GM12873 (cell line): ENCODE measurements at regions not wholly inside any gene's neighbourhood (a gene's known extent, or its start where the extent isn't known, plus 50 kb on each side); places are given as distances from the start of the nearest gene placed in this dataset.

Source experiments
- TF ChIP-seq, protein P1 (sequence below): IDR thresholded peaks from 2 replicates; pipeline ENCODE4 v1.5.1; 2012; ENCODE audit warnings: low read depth, mild to moderate bottlenecking, moderate library complexity, low read length, control low read depth; ENCODE audit not compliant: insufficient read depth; ENCODE audit errors: missing control alignments

DNA sequence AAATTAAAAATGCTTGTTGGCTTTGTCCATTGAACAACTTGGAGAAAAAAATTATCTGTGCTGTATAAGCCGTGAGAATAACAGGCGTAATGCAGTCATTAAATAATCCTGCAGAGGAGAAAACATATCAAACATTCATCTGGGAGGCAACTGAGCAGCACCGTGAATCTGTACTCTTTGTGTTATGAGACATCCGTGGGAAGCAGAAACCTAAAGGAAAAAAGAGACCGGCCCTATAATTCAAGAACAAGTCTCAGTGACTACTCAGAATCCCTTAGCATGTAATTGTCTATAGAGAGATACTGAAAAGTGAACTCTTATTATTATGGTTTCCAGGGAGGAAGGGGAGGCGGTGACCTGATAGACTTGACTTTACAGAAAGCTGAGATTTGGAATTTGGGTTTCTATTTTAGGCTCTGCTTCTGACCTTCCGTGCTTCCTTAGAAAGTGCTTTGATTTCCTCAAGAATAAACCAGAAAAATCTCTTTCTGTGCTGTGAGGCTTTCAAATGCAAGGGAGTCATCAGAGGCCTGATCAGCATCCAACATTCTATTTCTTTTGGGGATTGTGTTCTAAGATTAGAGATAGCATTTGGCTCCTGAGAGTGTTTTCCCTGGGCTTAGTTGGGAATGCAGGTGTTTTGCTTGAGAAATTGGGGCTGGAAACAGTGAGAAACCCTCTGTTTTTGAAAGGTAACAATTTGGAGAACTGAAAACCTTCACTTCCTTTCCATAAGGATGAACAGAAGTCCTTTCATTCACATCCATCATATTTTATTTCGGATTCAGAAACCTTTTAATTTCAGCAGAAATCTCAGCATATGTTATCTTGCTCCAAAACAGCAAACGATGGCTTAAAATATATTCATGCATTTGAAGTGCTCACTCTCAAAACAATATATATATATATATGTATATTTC lies 296.7 kb downstream of the CSNK1G3 start:
- TF ChIP-seq, protein P1, sequence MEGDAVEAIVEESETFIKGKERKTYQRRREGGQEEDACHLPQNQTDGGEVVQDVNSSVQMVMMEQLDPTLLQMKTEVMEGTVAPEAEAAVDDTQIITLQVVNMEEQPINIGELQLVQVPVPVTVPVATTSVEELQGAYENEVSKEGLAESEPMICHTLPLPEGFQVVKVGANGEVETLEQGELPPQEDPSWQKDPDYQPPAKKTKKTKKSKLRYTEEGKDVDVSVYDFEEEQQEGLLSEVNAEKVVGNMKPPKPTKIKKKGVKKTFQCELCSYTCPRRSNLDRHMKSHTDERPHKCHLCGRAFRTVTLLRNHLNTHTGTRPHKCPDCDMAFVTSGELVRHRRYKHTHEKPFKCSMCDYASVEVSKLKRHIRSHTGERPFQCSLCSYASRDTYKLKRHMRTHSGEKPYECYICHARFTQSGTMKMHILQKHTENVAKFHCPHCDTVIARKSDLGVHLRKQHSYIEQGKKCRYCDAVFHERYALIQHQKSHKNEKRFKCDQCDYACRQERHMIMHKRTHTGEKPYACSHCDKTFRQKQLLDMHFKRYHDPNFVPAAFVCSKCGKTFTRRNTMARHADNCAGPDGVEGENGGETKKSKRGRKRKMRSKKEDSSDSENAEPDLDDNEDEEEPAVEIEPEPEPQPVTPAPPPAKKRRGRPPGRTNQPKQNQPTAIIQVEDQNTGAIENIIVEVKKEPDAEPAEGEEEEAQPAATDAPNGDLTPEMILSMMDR, result no peak

- TF ChIP-seq, protein P1, result no peak
Observed at GRCh38 chr5:123807177-123807945, 295.4 kb downstream of the CSNK1G3 start.

- TF ChIP-seq, protein P1, result no peak
Observed at GRCh38 chr5:123806644-123807043, 294.7 kb downstream of the CSNK1G3 start.

DNA sequence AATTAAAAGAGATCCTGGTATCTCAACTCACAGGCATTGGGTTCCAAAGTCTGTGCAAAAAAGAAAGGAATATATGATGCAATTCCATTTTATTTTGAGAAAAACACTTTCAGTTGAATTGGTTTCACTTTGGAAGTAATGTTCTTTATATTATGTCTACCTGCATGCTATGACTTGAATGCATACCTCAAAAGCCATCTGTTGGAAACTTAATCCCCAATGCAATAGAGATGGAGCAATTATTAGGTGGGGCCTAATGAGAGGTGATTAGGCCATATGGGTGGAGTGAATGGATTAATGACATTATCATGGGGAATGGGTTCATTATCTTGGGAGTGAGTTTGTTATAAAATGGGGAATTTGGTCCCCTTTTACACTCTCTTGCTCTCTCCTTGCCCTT lies 293.3 kb downstream of the CSNK1G3 start:
- TF ChIP-seq, protein P1, result no peak

DNA sequence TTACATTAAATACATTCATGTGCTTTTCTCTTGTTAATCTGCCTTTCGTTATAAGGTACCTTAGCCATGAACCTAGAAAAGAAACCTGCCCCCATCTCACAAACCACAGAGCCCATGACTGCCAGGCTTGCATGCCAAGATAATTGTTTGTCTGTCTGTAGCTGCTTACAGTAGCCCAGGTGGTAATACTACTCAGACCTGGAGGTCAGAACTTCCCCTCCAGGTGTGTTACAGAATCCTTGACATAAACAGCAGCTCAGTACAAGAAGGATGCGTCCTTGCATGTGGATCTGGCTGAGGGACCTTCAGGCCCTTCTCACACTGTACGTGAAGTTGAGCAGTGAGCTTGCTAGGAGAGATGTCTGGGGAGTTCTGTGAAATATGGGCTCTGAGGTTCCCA lies 291.4 kb downstream of the CSNK1G3 start:
- TF ChIP-seq, protein P1, result no peak

DNA sequence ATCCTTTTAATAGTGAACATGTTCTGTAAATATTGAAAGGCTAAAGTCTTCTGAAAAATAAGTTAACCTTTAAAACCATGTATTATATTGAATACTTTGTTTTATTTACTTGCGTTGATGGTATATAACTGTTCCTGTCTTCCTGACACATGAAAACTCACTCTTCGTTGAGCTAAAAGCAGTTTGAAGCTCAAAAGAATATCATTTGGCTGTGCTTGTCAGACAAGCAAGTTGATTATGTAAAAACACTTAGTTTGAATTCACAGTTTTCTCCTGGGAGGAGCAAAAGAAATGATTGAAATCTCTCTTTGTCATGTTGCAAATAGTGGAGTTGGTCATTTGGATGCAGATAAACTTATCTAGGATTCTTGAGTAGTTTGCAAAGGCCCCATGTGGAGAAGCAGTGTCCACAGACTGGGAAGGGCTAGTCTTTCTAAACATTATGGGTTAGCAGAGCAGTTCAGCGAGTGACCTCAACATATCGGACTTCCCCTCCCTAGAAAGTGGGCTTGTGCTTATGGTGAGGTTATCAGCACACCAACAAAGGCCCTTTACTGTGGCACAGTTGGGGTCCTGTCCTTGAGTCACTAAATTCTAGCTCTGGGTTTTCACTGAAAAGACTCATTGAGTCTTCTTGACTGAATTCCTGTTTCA lies 290.4 kb downstream of the CSNK1G3 start:
- TF ChIP-seq, protein P1, result no peak

GRCh38 chr5:123800640-123801039 lies 288.7 kb downstream of the CSNK1G3 start:
- TF ChIP-seq, protein P1, result no peak
